Right lobe of liver (tissue), 6 donors: ENCODE measurements at regions not wholly inside any gene's neighbourhood (a gene's known extent, or its start where the extent isn't known, plus 50 kb on each side); places are given as distances from the start of the nearest gene placed in this dataset.
A peak's percentile ranks its signal among the peaks of the same experiment; 100 is the strongest.

Source experiments
- ATAC-seq, 4 donors: fragments of 200-7000 bp; cut with Tn5 transposase; one replicate each; pipeline ENCODE4 v1.9.1; 2020; ENCODE audit warnings: mild to moderate bottlenecking in 4 of 4, moderate library complexity in 4 of 4
- DNase-seq, 3 donors: peaks; one replicate each; pipeline ENCODE4 v3.0.0-alpha.2; 2020
- H3K27ac ChIP-seq, 3 donors: fragments of 200-600 bp; one replicate each; pipeline ENCODE4 v1.8.0; 2022
- H3K27me3 ChIP-seq, 2 donors: fragments of 200-600 bp; one replicate each; pipeline ENCODE4 v1.8.0; 2022
- H3K36me3 ChIP-seq, 4 donors: fragments of 200-600 bp; sonication (generic) in 1 of 4; one replicate each; pipeline versions ENCODE4 v1.5.1 to v1.8.0; 2017 to 2022; ENCODE audit warnings: control low read depth in 1 of 4
- H3K4me1 ChIP-seq, 4 donors: fragments of 200-600 bp; sonication (generic) in 1 of 4; one replicate each; pipeline versions ENCODE4 v1.5.1 to v1.8.0; 2017 to 2022; ENCODE audit warnings: control low read depth in 1 of 4
- H3K4me3 ChIP-seq, 3 donors: fragments of 200-600 bp; one replicate each; pipeline ENCODE4 v1.8.0; 2022
- H3K9me3 ChIP-seq, 4 donors: fragments of 200-600 bp; sonication (generic) in 1 of 4; one replicate each; pipeline versions ENCODE4 v1.5.1 to v1.8.0; 2017 to 2022; ENCODE audit warnings: control low read depth in 1 of 4
- POLR2A ChIP-seq: fragments of 450-650 bp; IDR thresholded peaks from one replicate; pipeline ENCODE4 v1.6.1; 2017; ENCODE audit warnings: antibody characterized with exemption, mild to moderate bottlenecking
- WGBS: methylation state at CpG from one replicate; pipeline ENCODE4 v1.1.6; 2018; ENCODE audit warnings: low coverage, low lambda C conversion rate; ENCODE audit not compliant: insufficient coverage; ENCODE audit errors: missing lambda C conversion rate; 5-methylcytosine and 5-hydroxymethylcytosine counted together
- intact Hi-C, 2 donors: fragments of 100-400 bp; cut with DNase I; formaldehyde crosslinking; loops; one replicate each; pipeline versions ENCODE4 v1.11.2 to v1.14.1; 2022
- TF ChIP-seq, protein P1 (sequence below), 4 donors: fragments of 200-600 bp in 3 of 4; fragments of 450-650 bp in 1 of 4; IDR thresholded peaks; one replicate each; pipeline versions ENCODE4 v1.5.1 to v1.8.0; 2016 to 2022; ENCODE audit warnings: antibody characterized with exemption in 4 of 4, mild to moderate bottlenecking in 2 of 4
- donor health status: DM: no; HTN: yes; CAD: no.
- donor health status: DM: no; HTN: no; CAD: no.
- donor health status: DM: no; HTN: no; CAD: no.
- donor health status: DM: no; HTN: yes; CAD: no.
- donor health status: DM: no; HTN: yes; CAD: no.

DNA sequence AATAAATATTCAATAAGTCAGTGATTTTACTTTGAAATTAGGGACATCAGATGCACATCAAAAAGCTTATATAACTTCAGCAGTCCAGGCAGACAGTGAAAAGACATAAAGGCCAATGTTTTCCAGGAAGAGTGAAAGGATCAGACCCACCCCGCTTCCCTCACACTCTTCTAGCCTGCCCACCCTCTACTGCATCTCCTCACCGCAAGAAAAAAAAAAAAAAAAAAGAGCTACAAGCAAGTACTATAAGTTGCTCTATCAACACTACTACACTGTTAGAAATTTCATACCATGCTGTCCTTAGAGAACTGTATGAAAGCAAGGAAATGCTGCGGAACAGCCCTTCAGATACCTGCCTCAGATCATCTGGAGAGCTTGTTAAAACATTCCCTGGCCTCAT lies 240.8 kb downstream of the ZEB2 start:
- DNase-seq = no peak
- no peaks in the 10 kb centered on the region for H3K36me3 ChIP-seq
- no peak overlapping the region for H3K27ac ChIP-seq
- intact Hi-C loops = no loop called here
- no peaks in the 10 kb centered on the region for H3K4me1 ChIP-seq
- no peak overlapping the region for H3K4me3 ChIP-seq
- TF ChIP-seq, protein P1, sequence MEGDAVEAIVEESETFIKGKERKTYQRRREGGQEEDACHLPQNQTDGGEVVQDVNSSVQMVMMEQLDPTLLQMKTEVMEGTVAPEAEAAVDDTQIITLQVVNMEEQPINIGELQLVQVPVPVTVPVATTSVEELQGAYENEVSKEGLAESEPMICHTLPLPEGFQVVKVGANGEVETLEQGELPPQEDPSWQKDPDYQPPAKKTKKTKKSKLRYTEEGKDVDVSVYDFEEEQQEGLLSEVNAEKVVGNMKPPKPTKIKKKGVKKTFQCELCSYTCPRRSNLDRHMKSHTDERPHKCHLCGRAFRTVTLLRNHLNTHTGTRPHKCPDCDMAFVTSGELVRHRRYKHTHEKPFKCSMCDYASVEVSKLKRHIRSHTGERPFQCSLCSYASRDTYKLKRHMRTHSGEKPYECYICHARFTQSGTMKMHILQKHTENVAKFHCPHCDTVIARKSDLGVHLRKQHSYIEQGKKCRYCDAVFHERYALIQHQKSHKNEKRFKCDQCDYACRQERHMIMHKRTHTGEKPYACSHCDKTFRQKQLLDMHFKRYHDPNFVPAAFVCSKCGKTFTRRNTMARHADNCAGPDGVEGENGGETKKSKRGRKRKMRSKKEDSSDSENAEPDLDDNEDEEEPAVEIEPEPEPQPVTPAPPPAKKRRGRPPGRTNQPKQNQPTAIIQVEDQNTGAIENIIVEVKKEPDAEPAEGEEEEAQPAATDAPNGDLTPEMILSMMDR (IDR thresholded peaks at IDR 0.05) = no peak
- no peak for TF ChIP-seq POLR2A
- ATAC-seq = no peak
- 84% methylated on average over 3 of the region's 3 CpGs for WGBS
- H3K9me3 ChIP-seq = no peaks in the 10 kb centered on the region
- H3K27me3 ChIP-seq = no peaks in the 10 kb centered on the region

DNA sequence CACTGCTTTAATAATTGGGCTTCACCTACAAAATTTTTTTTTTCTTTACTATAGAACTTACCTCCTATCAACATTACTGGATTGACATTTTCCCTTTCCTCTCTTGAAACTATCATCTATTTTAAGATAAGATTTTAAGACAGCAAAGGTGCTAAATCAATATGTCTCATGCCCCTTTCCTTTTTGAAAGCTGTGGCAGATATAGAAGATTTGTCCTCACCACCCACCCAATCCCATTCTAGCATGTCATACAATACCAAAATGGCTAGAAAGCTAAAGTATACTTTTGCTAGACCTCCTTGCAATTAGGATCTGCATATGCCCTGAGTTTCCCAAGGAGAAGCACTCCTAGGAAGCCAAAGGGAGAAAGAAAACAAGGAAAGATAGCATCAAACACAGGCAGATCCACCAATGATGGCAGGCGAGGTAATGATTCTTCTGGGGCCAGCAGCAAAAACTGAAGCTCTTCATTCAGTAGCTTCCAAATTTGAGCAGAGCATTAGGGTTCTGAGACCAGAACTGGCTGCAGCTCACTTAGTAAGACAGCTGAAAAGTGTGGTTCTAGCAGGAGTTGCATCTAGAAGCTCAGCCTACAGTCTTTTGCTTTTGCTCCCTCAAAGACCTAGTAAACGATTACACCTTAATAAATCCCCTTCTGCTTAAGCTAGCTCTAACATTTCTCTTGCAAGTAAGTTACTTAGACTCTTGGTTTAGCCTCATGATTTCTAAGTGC lies 242.1 kb downstream of the ZEB2 start:
- DNase-seq (no peak), ATAC-seq (no peak)
- H3K27me3 ChIP-seq = no peaks in the 10 kb centered on the region
- H3K9me3 ChIP-seq = no peaks in the 10 kb centered on the region
- 72% methylated on average over 2 of the region's 2 CpGs for WGBS
- no peaks in the 10 kb centered on the region for H3K4me1 ChIP-seq
- no peak overlapping the region for H3K4me3 ChIP-seq
- H3K36me3 ChIP-seq = no peaks in the 10 kb centered on the region
- TF ChIP-seq, protein P1 (IDR thresholded peaks at IDR 0.05) = no peak
- TF ChIP-seq POLR2A = no peak
- intact Hi-C loops = no loop called here
- H3K27ac ChIP-seq = no peak overlapping the region

DNA sequence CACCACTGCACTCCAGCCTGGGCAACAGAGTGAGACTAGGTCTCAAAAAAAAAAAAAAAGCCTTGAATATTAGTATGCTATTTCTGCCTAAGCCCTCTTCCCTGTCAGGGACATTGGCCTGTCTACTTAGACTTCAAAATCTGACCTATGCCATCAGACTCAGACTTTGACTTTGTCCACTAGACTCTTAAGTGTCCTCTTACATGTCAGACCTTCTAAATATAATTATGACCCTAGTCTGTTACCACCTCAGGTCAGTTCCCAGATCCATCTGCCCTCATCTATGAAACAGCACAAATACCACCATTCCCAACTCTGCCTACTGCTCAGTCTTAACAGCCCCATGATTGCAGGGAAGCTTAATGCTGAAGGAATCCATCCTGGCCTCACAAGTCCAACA lies 244.6 kb downstream of the ZEB2 start:
- intact Hi-C loops = no loop called here
- ATAC-seq (no peak), DNase-seq (no peak)
- H3K4me3 ChIP-seq = no peak overlapping the region
- H3K36me3 ChIP-seq = no peaks in the 10 kb centered on the region
- no peak for TF ChIP-seq POLR2A
- TF ChIP-seq, protein P1 (IDR thresholded peaks at IDR 0.05) = no peak
- H3K4me1 ChIP-seq = no peaks in the 10 kb centered on the region
- no peaks in the 10 kb centered on the region for H3K27me3 ChIP-seq
- H3K27ac ChIP-seq = no peak overlapping the region
- no peaks in the 10 kb centered on the region for H3K9me3 ChIP-seq

DNA sequence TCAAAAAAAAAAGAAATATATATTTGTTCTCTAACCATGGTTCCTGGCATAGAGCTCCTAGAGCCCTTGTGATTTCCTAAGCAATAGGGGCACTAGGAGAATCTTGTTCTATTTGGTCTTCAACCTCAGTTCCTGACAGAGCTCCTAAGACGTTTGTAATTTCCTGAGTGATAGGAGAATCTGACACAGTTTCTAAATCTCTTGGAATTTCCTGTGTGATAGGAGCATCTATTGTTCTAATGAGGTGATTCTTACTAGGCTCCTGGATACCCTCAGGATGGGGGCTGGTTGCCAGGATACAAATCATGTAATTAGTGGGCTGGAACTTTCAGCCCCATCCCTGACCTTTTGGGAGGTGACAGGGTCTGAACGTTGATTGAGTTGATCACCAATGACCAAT lies 245.8 kb downstream of the ZEB2 start:
- Histone ChIP-seq H3K36me3 (no peaks in the 10 kb centered on the region), H3K4me3 (no peak overlapping the region), H3K4me1 (no peaks in the 10 kb centered on the region), H3K27me3 (no peaks in the 10 kb centered on the region), H3K27ac (no peak overlapping the region), H3K9me3 (no peaks in the 10 kb centered on the region)
- DNase-seq (no peak), ATAC-seq (peak in 3 of 4 donors; percentile 35 to 47 (median 44))
- intact Hi-C loops = no loop called here
- WGBS = 42% methylated on average over 2 of the region's 2 CpGs
- TF ChIP-seq POLR2A = no peak
- TF ChIP-seq, protein P1 (IDR thresholded peaks at IDR 0.05) = no peak

DNA sequence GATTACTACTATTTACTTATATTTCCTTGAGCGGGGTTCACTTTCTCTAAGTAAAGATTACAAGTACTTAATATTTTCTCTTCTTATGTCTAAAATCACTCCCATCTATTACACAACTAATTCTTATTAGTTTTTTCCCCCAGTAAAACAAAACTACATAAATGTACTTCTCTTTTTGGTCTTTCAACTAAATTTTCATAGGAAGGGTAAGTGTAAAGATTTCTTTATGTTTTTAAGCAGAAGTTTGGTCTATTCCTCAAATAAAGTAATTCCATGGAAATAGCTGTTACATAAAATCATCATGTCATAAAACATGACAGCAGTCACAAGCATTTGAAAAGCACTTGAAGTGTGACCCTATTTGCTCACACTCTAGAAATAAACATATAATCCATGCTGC lies 249.0 kb downstream of the ZEB2 start:
- TF ChIP-seq, protein P1 (IDR thresholded peaks at IDR 0.05) = no peak
- TF ChIP-seq POLR2A = no peak
- WGBS = 93% methylated on average over 1 of the region's 1 CpG
- H3K27me3 ChIP-seq = no peaks in the 10 kb centered on the region
- no peak overlapping the region for H3K4me3 ChIP-seq
- no peak for DNase-seq
- no peak overlapping the region for H3K27ac ChIP-seq
- intact Hi-C loops = no loop called here
- no peak for ATAC-seq
- H3K4me1 ChIP-seq = no peaks in the 10 kb centered on the region
- no peaks in the 10 kb centered on the region for H3K9me3 ChIP-seq
- no peaks in the 10 kb centered on the region for H3K36me3 ChIP-seq
